Ishikawa (cell line): ENCODE measurements at regions not wholly inside any gene's neighbourhood (a gene's known extent, or its start where the extent isn't known, plus 50 kb on each side); places are given as distances from the start of the nearest gene placed in this dataset.

Experiments used
- EP300 ChIP-seq: IDR thresholded peaks from 2 replicates; pipeline ENCODE4 v1.6.1; 2012; ENCODE audit warnings: borderline replicate concordance
- RAD21 ChIP-seq: IDR thresholded peaks from 2 replicates; pipeline ENCODE4 v1.6.1; 2012; ENCODE audit warnings: low read depth
- TEAD4 ChIP-seq: IDR thresholded peaks from 2 replicates; pipeline ENCODE4 v1.6.1; 2012
- YY1 ChIP-seq: IDR thresholded peaks from 2 replicates; pipeline ENCODE4 v1.6.1; 2012; ENCODE audit warnings: low read depth
- TF ChIP-seq, protein P1 (sequence below): IDR thresholded peaks from 2 replicates; pipeline ENCODE4 v1.6.1; 2012

DNA sequence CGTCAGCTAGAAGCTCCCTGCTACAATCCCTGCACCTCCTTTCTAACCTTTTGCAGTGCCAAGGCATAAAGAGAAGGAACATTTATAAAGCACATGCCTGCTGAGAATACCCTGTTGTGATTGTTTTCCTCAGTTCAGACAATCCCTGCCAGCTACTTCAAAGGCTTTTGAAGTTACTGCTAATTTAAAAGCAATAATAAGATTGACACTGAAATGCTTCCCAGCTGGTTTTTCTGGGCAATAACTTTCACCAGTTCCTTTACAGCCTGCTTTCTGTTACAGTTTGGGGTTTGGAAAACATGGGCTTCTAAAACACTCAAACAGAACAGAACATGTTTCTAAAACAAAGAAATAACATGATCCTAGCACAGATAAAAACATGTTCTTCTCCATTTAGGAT is 232.3 kb upstream of the CPEB2 start:
- TF ChIP-seq RAD21 (no peak), EP300 (no peak), YY1 (no peak), TEAD4 (no peak)
- TF ChIP-seq, protein P1, sequence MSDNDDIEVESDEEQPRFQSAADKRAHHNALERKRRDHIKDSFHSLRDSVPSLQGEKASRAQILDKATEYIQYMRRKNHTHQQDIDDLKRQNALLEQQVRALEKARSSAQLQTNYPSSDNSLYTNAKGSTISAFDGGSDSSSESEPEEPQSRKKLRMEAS, result no peak
